Stimulated activated CD4-positive, alpha-beta T cell treated with anti-CD3 and anti-CD28 coated beads, Interleukin-15, amount 100 ng/mL, for 24 hours (primary cell): ENCODE measurements at regions not wholly inside any gene's neighbourhood (a gene's known extent, or its start where the extent isn't known, plus 50 kb on each side); places are given as distances from the start of the nearest gene placed in this dataset.

Experiments
- DNase-seq: peaks from one replicate; pipeline ENCODE4 v3.0.0-alpha.2; 2020

DNA sequence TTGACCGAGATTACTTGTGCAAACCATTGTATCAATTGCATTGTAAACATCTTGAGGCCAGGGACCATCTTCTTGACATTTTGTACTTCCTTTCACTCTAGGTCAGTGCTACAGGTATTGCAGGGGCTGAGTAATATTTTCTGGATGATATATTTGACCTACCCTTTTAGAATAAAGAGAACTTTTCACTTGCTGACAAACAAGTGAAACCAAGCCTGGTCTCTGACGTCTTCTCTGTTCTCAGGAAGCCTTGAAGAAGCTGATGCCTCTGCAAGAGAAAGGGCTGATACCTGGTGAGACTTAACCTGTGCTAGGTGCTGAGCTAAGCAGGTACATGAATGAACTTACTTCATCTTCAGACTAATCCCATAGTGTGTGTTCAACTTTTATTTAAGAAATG lies 60.5 kb upstream of the GGTLC1 start:
- DNase-seq, result no peak

DNA sequence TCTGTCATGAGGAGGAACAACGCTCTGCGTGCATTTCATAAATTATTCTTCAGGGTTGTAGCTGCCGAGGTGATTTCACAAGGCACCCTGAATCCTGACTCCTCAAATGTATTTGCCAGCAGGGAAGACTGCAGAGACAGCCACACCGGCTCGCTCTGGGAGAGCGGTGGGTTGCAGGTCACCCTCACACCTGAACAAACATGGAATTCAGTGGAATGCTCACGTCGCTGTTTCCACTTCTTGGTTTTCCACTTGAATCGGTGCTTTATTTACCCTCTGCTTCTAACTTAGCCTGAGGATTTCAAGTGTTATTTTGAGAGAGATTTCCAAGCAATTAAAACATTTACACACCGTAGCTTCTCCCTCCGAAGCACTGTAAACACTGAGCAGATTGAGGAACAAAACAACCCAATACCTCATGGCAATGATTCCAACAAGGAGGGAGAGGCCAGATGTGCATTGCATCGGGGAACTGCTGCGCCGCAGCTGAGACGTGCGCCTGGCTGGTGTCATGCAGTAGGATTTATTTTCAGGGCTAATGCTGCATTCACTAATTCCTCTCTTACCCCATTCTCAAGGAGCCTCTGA lies 59.5 kb upstream of the GGTLC1 start:
- no peak for DNase-seq

DNA sequence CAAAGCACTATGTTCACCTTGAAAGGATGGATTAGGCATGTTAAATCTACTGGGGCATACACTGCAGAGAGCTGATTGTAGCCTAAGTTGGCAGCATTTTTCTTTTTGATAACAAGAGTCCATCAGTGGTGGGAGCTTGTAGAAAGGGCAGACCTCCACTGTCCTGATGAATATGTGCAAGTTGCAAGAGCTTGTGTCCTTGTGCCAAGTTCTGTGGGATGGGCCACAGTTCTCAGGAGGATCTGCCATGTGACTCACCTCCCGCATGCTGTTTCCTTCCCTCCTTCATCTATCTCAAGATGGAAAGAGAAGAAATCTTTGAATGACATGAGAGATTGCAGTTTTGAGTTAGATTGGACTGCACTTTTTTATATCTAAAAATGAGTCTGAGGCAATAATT lies 58.3 kb upstream of the GGTLC1 start:
- no peak for DNase-seq

DNA sequence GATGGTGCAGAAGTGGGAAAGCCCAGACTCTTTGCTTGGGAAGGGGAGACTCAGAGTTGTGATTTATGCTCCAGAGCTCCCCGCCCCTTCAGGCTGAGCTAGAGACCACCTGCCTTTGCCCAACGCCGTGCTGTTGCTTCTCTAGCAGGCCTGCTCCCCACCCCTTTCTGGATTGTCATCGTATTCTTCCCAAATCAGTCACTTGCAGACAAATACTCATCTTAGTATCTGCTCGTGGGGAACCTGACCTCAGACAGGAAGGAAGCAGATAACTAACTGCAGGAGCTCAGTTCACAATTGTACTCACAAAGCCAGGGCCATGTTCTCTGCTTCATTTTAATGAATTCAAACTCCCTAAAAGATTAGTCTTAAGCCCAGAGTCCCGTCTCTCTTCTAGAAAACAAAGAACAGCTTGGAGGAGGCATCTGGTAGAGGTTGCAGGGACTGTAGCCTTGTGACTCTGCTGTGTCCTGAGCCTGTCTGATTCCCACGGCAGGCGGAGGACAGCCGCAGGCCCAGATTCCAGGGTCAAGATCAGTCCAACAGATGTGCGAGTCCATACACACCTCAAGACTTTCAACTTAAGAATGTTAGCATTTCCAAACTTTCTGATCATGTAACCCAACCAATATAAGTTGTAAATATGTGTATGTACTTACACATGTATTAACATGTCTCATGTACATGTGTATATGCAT lies 57.2 kb upstream of the GGTLC1 start:
- peak; percentile 32 for DNase-seq

DNA sequence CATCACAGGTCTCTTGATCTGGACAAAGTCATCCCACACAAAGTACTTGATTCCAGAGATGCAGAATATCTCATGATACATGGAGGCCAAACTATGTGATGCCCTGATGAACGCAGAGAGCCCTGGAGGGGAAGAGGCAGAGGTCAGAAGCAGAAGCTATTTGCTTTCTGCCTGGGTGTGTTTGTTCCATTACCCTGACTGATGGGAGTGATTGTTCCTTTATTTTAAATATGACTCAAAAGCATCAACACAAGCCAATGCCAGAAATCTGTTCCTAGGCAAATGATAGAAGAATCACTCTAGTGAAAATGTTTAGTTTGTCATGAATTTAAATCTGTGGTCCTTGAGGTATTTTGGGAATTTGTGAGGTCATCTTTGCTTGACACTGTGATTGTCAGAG lies 54.7 kb upstream of the GGTLC1 start:
- no peak for DNase-seq

DNA sequence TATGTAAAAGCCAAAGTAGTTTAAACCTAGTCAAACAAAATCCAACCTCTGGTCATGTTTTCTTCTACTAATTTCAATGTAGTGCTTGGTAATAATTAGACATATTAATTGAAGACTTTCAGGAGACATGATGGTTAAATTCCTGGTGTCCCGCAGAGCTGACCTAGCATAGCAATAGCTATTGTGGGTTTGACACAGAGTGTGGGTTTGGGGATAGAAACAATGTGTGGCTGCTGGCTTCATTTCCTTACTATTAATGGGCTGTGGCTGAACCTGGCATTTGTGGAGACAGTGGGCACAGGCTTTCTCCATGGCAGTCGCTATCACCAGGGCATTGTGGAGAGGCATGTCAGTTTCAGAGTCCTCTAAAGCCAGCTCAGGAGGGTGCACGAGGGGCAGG lies 54.1 kb upstream of the GGTLC1 start:
- DNase-seq, result no peak

DNA sequence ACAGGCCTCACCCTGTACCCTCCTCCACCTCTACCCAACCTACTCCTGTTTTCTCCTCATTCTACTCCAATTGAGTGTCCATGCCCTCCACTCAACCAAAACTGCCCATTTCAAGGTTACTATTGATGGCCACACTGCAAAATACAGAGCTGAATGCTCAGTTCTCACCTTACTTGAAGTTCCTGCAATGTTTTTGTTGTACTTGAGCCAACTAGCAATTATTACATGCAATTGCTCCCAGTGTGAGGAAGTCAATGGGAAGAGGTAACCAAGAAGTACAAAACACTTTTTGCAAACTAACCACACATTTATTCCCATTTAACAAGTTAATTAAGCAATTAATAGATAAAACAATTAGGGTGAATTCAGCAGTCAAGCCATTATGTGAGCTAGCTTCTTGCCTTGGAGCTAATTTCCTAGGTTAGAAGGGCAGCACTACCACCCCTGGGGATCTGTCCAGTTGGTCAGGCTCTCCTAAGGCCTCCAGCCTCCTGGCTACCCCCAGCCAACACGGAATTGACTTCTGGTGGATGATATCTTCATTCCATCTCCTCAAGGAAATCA lies 52.4 kb upstream of the GGTLC1 start:
- DNase-seq, result no peak

DNA sequence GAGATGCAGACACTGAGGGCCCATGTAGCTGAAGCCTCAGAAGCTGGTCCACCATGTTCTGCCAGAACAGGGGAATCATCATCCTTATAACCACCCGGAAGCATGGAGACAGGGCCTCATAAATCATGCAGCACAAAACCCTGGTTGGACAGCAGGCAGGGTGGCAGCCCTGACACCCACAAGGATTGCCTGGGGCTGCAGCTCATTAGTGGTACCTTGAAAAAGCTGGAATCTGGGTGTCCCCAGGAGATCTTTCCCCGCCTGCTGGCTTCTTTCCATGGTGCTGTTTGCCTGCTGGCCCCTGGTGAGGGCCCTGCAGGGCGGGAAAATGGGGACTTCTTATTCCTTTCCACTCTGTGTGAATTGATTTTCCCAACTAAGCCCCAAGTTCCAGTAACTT lies 50.6 kb upstream of the GGTLC1 start:
- no peak for DNase-seq
